Mesenchymal stem cell (in vitro differentiated cells and primary cell): ENCODE measurements at regions not wholly inside any gene's neighbourhood (a gene's known extent, or its start where the extent isn't known, plus 50 kb on each side); places are given as distances from the start of the nearest gene placed in this dataset.

Experiments
- DNase-seq: peaks from one replicate; pipeline ENCODE4 v3.0.0-alpha.2; 2013
- H2AFZ ChIP-seq: one replicate; pipeline ENCODE4 v1.6.1; 2013; ENCODE audit warnings: low read depth, mild to moderate bottlenecking, control low read depth, inconsistent platforms, low read length, moderate library complexity
- H2AK5ac ChIP-seq: 2 replicates; pipeline ENCODE4 v1.6.1; 2013; ENCODE audit warnings: low read length, moderate library complexity, mild to moderate bottlenecking, inconsistent platforms; ENCODE audit not compliant: severe bottlenecking
- H2BK120ac ChIP-seq: one replicate; pipeline ENCODE4 v1.6.1; 2013; ENCODE audit warnings: low read depth, mild to moderate bottlenecking, inconsistent platforms, low read length, moderate library complexity
- H2BK12ac ChIP-seq, 2 experiments: one replicate each; pipeline ENCODE4 v1.6.1; 2013; ENCODE audit warnings: inconsistent platforms in 2 of 2, low read length in 2 of 2, mild to moderate bottlenecking in 2 of 2, moderate library complexity in 2 of 2, control low read depth in 1 of 2
- H2BK15ac ChIP-seq: one replicate; pipeline ENCODE4 v1.6.1; 2013; ENCODE audit warnings: mild to moderate bottlenecking, low read depth, inconsistent platforms; ENCODE audit not compliant: poor library complexity, severe bottlenecking
- H2BK5ac ChIP-seq: 2 replicates; pipeline ENCODE4 v1.6.1; 2013; ENCODE audit warnings: low read depth, mild to moderate bottlenecking, low read length, control low read depth, inconsistent platforms; ENCODE audit not compliant: poor library complexity, severe bottlenecking
- H3K14ac ChIP-seq, 2 experiments: one replicate each; pipeline ENCODE4 v1.6.1; 2013; ENCODE audit warnings: inconsistent platforms in 2 of 2, low read length in 2 of 2, control low read depth in 1 of 2, mild to moderate bottlenecking in 1 of 2, moderate library complexity in 1 of 2
- H3K18ac ChIP-seq, 2 experiments: one replicate each; pipeline ENCODE4 v1.6.1; 2013; ENCODE audit warnings: inconsistent platforms in 2 of 2, low read length in 2 of 2, control low read depth in 1 of 2, low read depth in 1 of 2, mild to moderate bottlenecking in 1 of 2
- H3K23ac ChIP-seq, 2 experiments: one replicate each; pipeline ENCODE4 v1.6.1; 2013; ENCODE audit warnings: inconsistent platforms in 2 of 2, low read length in 2 of 2, mild to moderate bottlenecking in 2 of 2, moderate library complexity in 2 of 2, control low read depth in 1 of 2
- H3K27ac ChIP-seq: 2 replicates; pipeline ENCODE4 v1.5.1; 2013; ENCODE audit warnings: mild to moderate bottlenecking, moderate library complexity, low read length, control low read depth, inconsistent platforms; ENCODE audit not compliant: poor library complexity, severe bottlenecking
- H3K27me3 ChIP-seq, 2 experiments: 2 replicates each; pipeline versions ENCODE4 v1.6.1 to v1.7.0; 2013; ENCODE audit warnings: low read length in 2 of 2, mild to moderate bottlenecking in 2 of 2, moderate library complexity in 2 of 2, control low read depth in 1 of 2, inconsistent platforms in 1 of 2; ENCODE audit not compliant: control insufficient read depth in 1 of 2, insufficient read depth in 1 of 2
- H3K36me3 ChIP-seq, 2 experiments: 2 replicates each; pipeline versions ENCODE4 v1.6.1 to v1.7.0; 2013; ENCODE audit warnings: low read length in 2 of 2, control low read depth in 1 of 2, inconsistent platforms in 1 of 2, low read depth in 1 of 2, mild to moderate bottlenecking in 1 of 2; ENCODE audit not compliant: insufficient read depth in 2 of 2, control insufficient read depth in 1 of 2
- H3K4ac ChIP-seq, 2 experiments: one replicate each; pipeline ENCODE4 v1.6.1; 2013; ENCODE audit warnings: inconsistent platforms in 2 of 2, low read length in 2 of 2, mild to moderate bottlenecking in 2 of 2, moderate library complexity in 2 of 2, control low read depth in 1 of 2, low read depth in 1 of 2
- H3K4me1 ChIP-seq: 2 replicates; pipeline ENCODE4 v1.6.1; 2013; ENCODE audit warnings: low read depth, low read length, control low read depth; ENCODE audit not compliant: control insufficient read depth, insufficient read depth
- H3K4me2 ChIP-seq: 2 replicates; pipeline ENCODE4 v1.6.1; 2013; ENCODE audit warnings: low read length, mild to moderate bottlenecking, inconsistent platforms; ENCODE audit not compliant: poor library complexity, severe bottlenecking
- H3K4me3 ChIP-seq, 2 experiments: 2 replicates each; pipeline versions ENCODE4 v1.5.1 to v1.7.0; 2013; ENCODE audit warnings: low read length in 2 of 2, mild to moderate bottlenecking in 2 of 2, control low read depth in 1 of 2, low read depth in 1 of 2; ENCODE audit not compliant: insufficient read depth in 1 of 2
- H3K79me1 ChIP-seq: replicated peaks from 2 replicates; pipeline ENCODE4 v1.6.1; 2013; ENCODE audit warnings: mild to moderate bottlenecking, control low read depth, low read length, inconsistent platforms; ENCODE audit not compliant: poor library complexity, severe bottlenecking
- H3K9ac ChIP-seq: 2 replicates; pipeline ENCODE4 v1.7.0; 2013; ENCODE audit warnings: mild to moderate bottlenecking, low read length, moderate library complexity
- H3K9me3 ChIP-seq: 2 replicates; pipeline ENCODE4 v1.7.0; 2013; ENCODE audit warnings: mild to moderate bottlenecking, low read length; ENCODE audit not compliant: control insufficient read depth
- H4K8ac ChIP-seq: one replicate; pipeline ENCODE4 v1.6.1; 2013; ENCODE audit warnings: inconsistent platforms, mild to moderate bottlenecking, low read length, moderate library complexity
- H4K91ac ChIP-seq: one replicate; pipeline ENCODE4 v1.6.1; 2013; ENCODE audit warnings: mild to moderate bottlenecking, low read length, inconsistent platforms
- WGBS: methylation state at CpG from one replicate; pipeline ENCODE4 v1.1.7; 2013; ENCODE audit warnings: mixed read lengths; 5-methylcytosine and 5-hydroxymethylcytosine counted together

DNA sequence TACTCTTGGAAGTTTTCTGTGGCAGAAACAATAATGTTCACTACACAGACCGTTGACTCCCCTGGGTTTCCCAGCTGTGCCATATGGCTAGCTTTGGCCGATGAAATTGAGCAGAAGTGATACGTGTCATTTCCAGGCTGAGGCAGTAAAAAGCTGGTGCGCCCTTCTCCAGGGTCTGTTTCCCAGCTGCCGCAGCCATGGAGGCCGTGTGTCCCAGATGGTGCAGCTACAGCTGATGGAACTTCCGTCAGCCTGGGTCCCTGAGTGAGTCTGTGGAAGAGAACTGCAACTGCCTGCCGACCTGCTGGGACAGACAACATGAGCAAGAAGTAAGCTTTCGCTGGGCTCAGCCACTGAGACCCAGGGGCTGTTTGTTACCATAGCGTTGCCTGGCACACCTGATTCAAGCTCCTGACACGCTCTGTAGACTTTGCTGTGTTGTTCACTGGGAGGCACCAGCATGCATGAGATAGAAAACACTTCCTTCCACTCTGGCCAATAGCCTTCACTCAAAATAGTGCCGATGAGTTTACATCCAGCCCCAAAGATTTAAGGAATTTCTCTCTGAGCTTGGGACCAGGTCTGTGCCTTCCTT lies 116.3 kb upstream of the SLC25A33 start:
- Histone ChIP-seq H2BK15ac (no peak overlapping the region), H3K4me1 (peaks cover 2% of the 10 kb centered on the region), H3K4me3 (no peak overlapping the region), H3K27me3 (peaks cover 0 to 36% of the 10 kb centered on the region in 2 experiments), H3K18ac (no peak overlapping the region), H2AK5ac (no peak overlapping the region), H3K14ac (no peak overlapping the region), H3K4me2 (no peak overlapping the region), H2BK12ac (no peak overlapping the region), H3K36me3 (no peaks in the 10 kb centered on the region), H2BK5ac (no peak overlapping the region), H4K8ac (no peak overlapping the region), H3K23ac (no peak overlapping the region), H4K91ac (no peak overlapping the region), H3K9me3 (no peaks in the 10 kb centered on the region), H2BK120ac (no peak overlapping the region), H3K27ac (no peak overlapping the region), H3K9ac (no peak overlapping the region), H3K79me1 (no peaks in the 10 kb centered on the region), H2AFZ (no peak overlapping the region), H3K4ac (no peak overlapping the region)
- DNase-seq = no peak
- 90% methylated on average over 12 of the region's 12 CpGs for WGBS

- WGBS = 80% methylated on average over 4 of the region's 4 CpGs
- Histone ChIP-seq H3K4me2 (no peak overlapping the region), H2BK15ac (no peak overlapping the region), H3K9ac (no peak overlapping the region), H3K79me1 (no peaks in the 10 kb centered on the region), H3K27me3 (peaks cover 0 to 34% of the 10 kb centered on the region in 2 experiments), H2AFZ (no peak overlapping the region), H3K4ac (no peak overlapping the region), H3K36me3 (no peaks in the 10 kb centered on the region), H3K4me1 (peaks cover 3% of the 10 kb centered on the region), H4K91ac (no peak overlapping the region), H3K27ac (no peak overlapping the region), H3K9me3 (no peaks in the 10 kb centered on the region), H3K4me3 (no peak overlapping the region), H2AK5ac (no peak overlapping the region), H2BK12ac (no peak overlapping the region), H3K23ac (no peak overlapping the region), H3K18ac (no peak overlapping the region), H3K14ac (no peak overlapping the region), H4K8ac (no peak overlapping the region), H2BK5ac (no peak overlapping the region), H2BK120ac (no peak overlapping the region)
- no peak for DNase-seq
Measured at GRCh38 chr1:9424261-9424660, 115.0 kb upstream of the SLC25A33 start.

- 89% methylated on average over 7 of the region's 7 CpGs for WGBS
- no peak overlapping the region for H3K23ac ChIP-seq
Measured at GRCh38 chr1:9425859-9426258, 113.4 kb upstream of the SLC25A33 start.

DNA sequence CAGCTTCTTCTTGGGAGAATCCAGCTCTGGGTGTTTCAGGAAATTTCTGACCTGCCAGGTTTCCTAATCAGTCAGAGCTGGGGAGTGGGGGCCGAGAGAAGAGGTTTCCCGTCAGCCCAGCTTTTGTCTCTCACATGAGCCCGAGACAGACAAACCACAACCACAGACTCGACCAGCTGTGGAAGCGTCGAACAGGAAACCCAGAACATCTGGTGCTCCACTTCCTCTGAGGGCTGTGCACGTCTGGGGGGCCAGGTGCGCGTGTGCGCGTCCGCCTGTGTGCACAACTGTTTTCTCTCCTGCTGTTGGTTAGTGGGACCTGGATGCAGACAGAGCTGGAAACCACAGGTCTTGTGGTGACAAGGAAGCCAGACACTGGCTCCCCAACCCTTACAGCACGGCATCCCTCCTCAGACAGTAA lies 113.0 kb upstream of the SLC25A33 start:
- H2BK15ac ChIP-seq = no peak overlapping the region
- H4K8ac ChIP-seq = no peak overlapping the region
- peak overlapping the region; percentile 54 for H4K91ac ChIP-seq
- no peaks in the 10 kb centered on the region for H3K9me3 ChIP-seq
- 54% methylated on average over 12 of the region's 13 CpGs for WGBS
- H2BK5ac ChIP-seq = no peak overlapping the region
- H3K79me1 ChIP-seq = no peaks in the 10 kb centered on the region
- DNase-seq = peak; percentile 63
- H3K4me1 ChIP-seq = peaks cover 3% of the 10 kb centered on the region
- no peak overlapping the region for H3K14ac ChIP-seq
- H3K4ac ChIP-seq = no peak overlapping the region
- H2AK5ac ChIP-seq = no peak overlapping the region
- H3K23ac ChIP-seq = no peak overlapping the region
- H3K27me3 ChIP-seq = peaks cover 0 to 26% of the 10 kb centered on the region in 2 experiments
- no peaks in the 10 kb centered on the region for H3K36me3 ChIP-seq
- H2BK12ac ChIP-seq = peak overlapping the region; percentile 30 to 37
- H2AFZ ChIP-seq = no peak overlapping the region
- H3K4me3 ChIP-seq = no peak overlapping the region
- H3K27ac ChIP-seq = no peak overlapping the region
- H3K4me2 ChIP-seq = no peak overlapping the region
- no peak overlapping the region for H3K18ac ChIP-seq
- H2BK120ac ChIP-seq = no peak overlapping the region
- H3K9ac ChIP-seq = no peak overlapping the region

More at GRCh38 chr1:9425859-9426258, 113.4 kb upstream of the SLC25A33 start:
- Histone ChIP-seq H3K27me3 (peaks cover 0 to 30% of the 10 kb centered on the region in 2 experiments), H3K4me3 (no peak overlapping the region), H2BK12ac (peak overlapping the region in 1 of 2 experiments; percentile 86), H3K4me2 (no peak overlapping the region), H3K18ac (peak overlapping the region in 1 of 2 experiments; percentile 7), H3K4ac (no peak overlapping the region), H2AFZ (no peak overlapping the region), H3K4me1 (peaks cover 3% of the 10 kb centered on the region), H3K36me3 (no peaks in the 10 kb centered on the region), H4K91ac (no peak overlapping the region), H3K79me1 (no peaks in the 10 kb centered on the region), H2BK15ac (no peak overlapping the region), H2BK120ac (no peak overlapping the region), H2AK5ac (peak overlapping the region; percentile 21), H3K27ac (no peak overlapping the region), H3K9ac (no peak overlapping the region), H2BK5ac (no peak overlapping the region), H3K9me3 (no peaks in the 10 kb centered on the region), H3K14ac (no peak overlapping the region), H4K8ac (no peak overlapping the region)
- DNase-seq = no peak
